AG04450 (cell line): ENCODE measurements at regions not wholly inside any gene's neighbourhood (a gene's known extent, or its start where the extent isn't known, plus 50 kb on each side); places are given as distances from the start of the nearest gene placed in this dataset.
"Not testable (repeated sequence)": the region's sequence is repeated elsewhere in the genome, so short reads cannot be mapped to it uniquely, and the experiment has no call there.

Experiments used
- CTCF ChIA-PET: fragments of 300-600, 350-600 bp; formaldehyde crosslinking; extraction: SDS; loops from one replicate; lab custom pipeline; 2022; ENCODE audit warnings: antibody characterized with exemption, inconsistent platforms; lab: Charles Lee
- POLR2A ChIA-PET: fragments of 350-600 bp; formaldehyde crosslinking; extraction: SDS; loops from one replicate; lab custom pipeline; 2021; ENCODE audit warnings: antibody characterized with exemption, inconsistent platforms; lab: Yijun Ruan, JAX
- DNase-seq: peaks from one replicate; pipeline ENCODE4 v3.0.0-alpha.2; 2011; ENCODE audit warnings: low read depth, low spot score
- H3K27ac ChIP-seq: one replicate; pipeline ENCODE4 v1.5.1; 2012; ENCODE audit warnings: low read depth, low read length, control low read depth
- H3K27me3 ChIP-seq: one replicate; pipeline ENCODE4 v1.6.0; 2012; ENCODE audit warnings: low read length; ENCODE audit not compliant: control insufficient read depth, insufficient read depth
- H3K4me3 ChIP-seq: 2 replicates; pipeline ENCODE4 v1.5.1; 2011; ENCODE audit warnings: mild to moderate bottlenecking, low read depth, low read length, control low read depth
- H3K9me3 ChIP-seq: 2 replicates; pipeline ENCODE4 v1.5.1; 2012; ENCODE audit warnings: low read length; ENCODE audit not compliant: control insufficient read depth, insufficient read depth
- TF ChIP-seq, protein P1 (sequence below): IDR thresholded peaks from 2 replicates; pipeline ENCODE4 v1.5.1; 2011; ENCODE audit warnings: low read depth, low read length, control low read depth, inconsistent platforms

DNA sequence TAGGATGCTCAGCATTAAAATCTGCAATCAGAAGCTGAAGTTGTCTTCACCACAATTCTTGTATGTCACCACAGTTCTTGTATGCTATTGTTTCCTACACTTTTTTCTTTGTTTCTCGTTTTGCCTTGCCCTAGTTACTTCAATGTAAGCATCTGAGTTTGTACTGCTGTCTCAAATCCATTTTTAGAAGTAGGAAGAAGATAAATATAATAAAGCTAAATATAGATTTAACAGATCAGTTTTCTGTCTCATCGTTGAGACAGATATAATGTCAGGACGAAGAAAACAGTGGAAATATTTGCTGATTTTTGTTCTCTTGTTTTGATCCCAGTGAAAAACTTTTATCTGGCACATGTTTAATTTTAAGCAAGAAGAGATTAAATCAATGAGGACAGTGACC is 318.0 kb downstream of the QKI start:
- Histone ChIP-seq H3K27me3 (peaks cover 10% of the 10 kb centered on the region), H3K4me3 (no peak overlapping the region), H3K27ac (no peak overlapping the region), H3K9me3 (no peaks in the 10 kb centered on the region; the same call in none of the 2 replicates)
- DNase-seq: no peak
- ChIA-PET POLR2A (no interaction called here), CTCF (no interaction called here)
- TF ChIP-seq, protein P1, sequence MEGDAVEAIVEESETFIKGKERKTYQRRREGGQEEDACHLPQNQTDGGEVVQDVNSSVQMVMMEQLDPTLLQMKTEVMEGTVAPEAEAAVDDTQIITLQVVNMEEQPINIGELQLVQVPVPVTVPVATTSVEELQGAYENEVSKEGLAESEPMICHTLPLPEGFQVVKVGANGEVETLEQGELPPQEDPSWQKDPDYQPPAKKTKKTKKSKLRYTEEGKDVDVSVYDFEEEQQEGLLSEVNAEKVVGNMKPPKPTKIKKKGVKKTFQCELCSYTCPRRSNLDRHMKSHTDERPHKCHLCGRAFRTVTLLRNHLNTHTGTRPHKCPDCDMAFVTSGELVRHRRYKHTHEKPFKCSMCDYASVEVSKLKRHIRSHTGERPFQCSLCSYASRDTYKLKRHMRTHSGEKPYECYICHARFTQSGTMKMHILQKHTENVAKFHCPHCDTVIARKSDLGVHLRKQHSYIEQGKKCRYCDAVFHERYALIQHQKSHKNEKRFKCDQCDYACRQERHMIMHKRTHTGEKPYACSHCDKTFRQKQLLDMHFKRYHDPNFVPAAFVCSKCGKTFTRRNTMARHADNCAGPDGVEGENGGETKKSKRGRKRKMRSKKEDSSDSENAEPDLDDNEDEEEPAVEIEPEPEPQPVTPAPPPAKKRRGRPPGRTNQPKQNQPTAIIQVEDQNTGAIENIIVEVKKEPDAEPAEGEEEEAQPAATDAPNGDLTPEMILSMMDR: no peak

- H3K9me3 ChIP-seq, DNase-seq, H3K27me3 ChIP-seq, H3K27ac ChIP-seq, H3K4me3 ChIP-seq, CTCF ChIA-PET, POLR2A ChIA-PET: not testable (repeated sequence)
These were observed 317.5 kb downstream of the QKI start for GRCh38 chr6:163732014-163732351.

- CTCF ChIA-PET: no interaction called here
- no peak for DNase-seq
- Histone ChIP-seq H3K27me3 (peaks cover 10% of the 10 kb centered on the region), H3K27ac (no peak overlapping the region), H3K9me3 (no peaks in the 10 kb centered on the region; the same call in none of the 2 replicates), H3K4me3 (no peak overlapping the region)
- POLR2A ChIA-PET: no interaction called here
- TF ChIP-seq, protein P1: no peak
These were observed 316.9 kb downstream of the QKI start for GRCh38 chr6:163731215-163732013.

DNA sequence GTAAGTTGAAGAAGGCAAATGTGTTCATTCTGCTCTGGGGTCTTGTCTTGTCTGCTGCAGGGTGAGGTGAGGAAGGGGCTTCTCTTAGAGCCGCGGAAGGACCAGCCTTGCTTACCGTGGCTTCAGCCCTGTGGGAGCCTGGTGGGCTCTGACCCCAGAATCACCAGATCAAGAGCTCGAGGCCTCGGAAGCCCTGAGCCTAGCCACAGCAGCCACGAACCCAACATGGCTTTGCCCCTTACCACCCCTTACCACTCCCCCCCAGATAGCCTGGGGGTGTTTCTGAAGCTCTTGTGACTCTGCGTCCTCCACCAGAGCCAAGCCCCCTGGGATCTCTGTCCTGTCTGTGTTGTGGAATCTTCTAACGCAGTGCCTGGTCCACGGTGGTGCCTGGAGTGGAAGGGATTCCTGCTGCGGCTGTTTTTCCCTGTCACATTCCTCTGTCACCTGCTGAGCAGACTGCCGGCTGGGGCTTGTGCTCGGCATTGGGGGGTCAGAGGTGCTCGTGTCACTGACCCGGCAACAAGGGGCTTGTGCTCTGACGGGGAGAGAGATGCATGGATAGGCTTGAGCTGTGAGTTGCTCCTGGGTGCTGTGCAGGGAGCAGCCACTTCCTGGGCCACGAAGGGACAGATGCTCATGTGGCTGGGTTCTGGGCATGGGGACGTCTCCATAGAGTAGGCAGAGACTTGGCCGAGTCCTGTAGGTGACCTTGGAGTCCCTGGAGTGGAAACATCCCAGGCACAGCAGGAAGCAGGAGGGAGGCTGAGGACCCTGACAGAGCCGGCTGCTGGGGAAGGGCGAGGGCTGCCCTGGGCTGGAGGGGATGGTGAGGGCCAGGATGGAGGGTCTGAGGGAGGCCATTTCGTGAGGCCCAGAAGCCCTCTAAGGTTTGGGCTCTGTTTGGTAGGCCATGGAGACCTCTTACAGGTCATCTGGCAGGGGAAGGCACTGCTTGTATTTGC is 316.0 kb downstream of the QKI start:
- H3K27me3 ChIP-seq: peaks cover 10% of the 10 kb centered on the region
- no peak overlapping the region for H3K4me3 ChIP-seq
- no peak overlapping the region for H3K27ac ChIP-seq
- POLR2A ChIA-PET: no interaction called here
- CTCF ChIA-PET: no interaction called here
- TF ChIP-seq, protein P1: no peak
- no peak for DNase-seq
- no peaks in the 10 kb centered on the region; the same call in none of the 2 replicates for H3K9me3 ChIP-seq

- Histone ChIP-seq H3K4me3 (no peak overlapping the region), H3K27me3 (peaks cover 6% of the 10 kb centered on the region), H3K27ac (no peak overlapping the region), H3K9me3 (no peaks in the 10 kb centered on the region; the same call in 1 of the 2 replicates)
- ChIA-PET POLR2A (no interaction called here), CTCF (no interaction called here)
- TF ChIP-seq, protein P1: no peak
- DNase-seq: no peak
These were observed 314.8 kb downstream of the QKI start for GRCh38 chr6:163729127-163729872.
